ENCODE measurements at regions not wholly inside any gene's neighbourhood (a gene's known extent, or its start where the extent isn't known, plus 50 kb on each side); places are given as distances from the start of the nearest gene placed in this dataset.
"Not testable (repeated sequence)": the region's sequence is repeated elsewhere in the genome, so short reads cannot be mapped to it uniquely, and the experiment has no call there.

GRCh38 chr17:74126179-74126900, 77.1 kb upstream of the RPL38 start:
- DNase-seq = no peak

GRCh38 chr17:74126959-74127358, 76.5 kb upstream of the RPL38 start:
- no peak for DNase-seq

DNA sequence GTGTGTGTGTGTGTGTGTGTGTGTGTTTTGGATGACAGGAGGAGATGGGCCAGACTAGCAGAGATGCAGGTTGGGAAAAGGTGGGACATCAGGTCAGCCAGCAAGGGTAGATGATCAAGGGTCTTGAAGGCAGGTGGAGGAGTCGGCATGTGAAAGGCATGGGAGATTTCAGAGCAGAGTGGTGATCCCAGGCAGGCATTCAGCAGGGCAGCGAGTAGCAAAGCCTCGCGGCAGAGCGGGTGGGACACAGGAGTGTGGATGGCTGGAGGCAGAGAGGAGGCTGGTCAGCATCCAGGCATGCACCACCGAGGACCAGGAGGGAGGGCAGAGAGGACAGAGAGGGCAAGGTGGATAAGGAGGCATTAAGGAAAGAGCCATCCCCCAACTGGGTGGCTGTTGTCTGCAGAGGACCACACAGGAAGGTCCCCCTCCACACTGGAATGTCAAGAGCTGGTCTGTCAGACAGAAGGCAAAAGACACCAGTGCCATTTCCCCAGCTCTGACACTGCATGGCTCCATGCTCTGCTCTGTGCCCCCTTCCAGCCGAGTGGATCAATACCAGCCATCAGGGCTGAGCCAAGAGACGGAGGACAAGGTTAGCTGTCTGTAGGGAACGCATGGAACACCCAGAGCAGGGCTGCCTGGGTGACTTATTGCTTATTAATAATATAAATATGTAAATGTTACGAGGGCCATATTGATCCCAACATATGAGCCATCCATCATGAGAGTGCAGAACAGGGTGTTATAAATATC, 74.8 kb upstream of the RPL38 start:
- DNase-seq = no peak

DNA sequence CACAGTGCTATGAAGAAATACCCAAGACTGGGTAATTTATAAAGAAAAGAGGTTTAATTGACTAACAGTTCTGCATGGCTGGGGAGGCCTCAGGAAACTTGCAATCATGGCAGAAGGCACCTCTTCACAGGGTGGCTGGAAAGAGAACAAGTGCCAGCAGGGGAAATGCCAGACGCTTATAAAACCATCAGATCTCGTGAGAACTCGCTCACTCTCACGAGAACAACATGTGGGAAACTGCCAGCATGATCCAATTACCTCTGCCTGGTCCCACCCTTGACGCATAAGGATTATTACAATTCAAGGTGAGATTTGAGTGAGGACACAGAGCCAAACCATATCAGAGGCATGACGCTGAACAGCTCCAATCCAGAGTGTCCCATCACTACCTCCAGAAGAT, 73.7 kb upstream of the RPL38 start:
- DNase-seq = not testable (repeated sequence)

DNA sequence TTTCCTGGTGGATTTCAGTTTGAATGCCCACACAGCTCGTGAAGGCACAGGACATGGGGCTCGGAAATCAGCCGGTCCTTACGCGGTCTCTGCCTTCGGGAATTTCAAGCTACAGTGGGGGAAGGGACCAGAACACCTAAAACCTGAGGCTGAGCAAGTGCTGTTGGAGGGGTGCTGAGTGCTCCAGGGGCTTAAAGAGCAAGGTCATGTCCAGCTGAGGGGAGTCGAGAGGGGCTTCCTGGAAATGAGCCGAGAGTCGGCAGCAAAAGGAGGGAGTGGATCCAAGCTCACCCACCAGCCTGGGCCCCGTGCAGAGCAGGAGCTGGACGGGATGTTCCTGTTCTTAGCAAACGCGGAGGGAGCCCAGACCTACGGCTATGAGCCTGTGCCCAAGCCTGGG, 73.2 kb upstream of the RPL38 start:
- no peak for DNase-seq

- no peak for DNase-seq
Measured at GRCh38 chr17:74130841-74131240, 72.6 kb upstream of the RPL38 start.

GRCh38 chr17:74132354-74132753, 71.1 kb upstream of the RPL38 start:
- DNase-seq = no peak

GRCh38 chr17:74133740-74134139, 69.7 kb upstream of the RPL38 start:
- DNase-seq = no peak

DNA sequence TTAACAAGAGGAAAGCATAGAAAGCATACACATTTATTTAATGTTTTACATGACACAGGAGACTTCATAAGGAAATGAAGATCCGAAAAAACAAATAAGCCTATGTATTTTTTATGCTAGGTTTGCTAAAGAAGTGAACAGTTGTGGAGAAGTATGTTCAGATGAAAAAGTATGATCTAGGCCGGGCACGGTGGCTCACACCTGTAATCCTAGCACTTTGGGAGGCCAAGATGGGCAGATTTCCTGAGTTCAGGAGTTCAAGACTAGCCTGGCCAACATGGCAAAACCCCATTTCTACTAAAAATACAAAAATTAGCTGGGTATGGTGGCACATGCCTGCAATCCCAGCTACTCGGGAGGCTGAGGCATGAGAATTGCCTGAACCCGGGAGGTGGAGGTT, 69.2 kb upstream of the RPL38 start:
- not testable (repeated sequence) for DNase-seq

- DNase-seq = no peak
Measured at GRCh38 chr17:74134991-74135390, 68.5 kb upstream of the RPL38 start.

GRCh38 chr17:74135391-74136167, 67.9 kb upstream of the RPL38 start:
- no peak for DNase-seq

- DNase-seq = no peak
Measured at GRCh38 chr17:74137416-74137815, 66.1 kb upstream of the RPL38 start.

DNA sequence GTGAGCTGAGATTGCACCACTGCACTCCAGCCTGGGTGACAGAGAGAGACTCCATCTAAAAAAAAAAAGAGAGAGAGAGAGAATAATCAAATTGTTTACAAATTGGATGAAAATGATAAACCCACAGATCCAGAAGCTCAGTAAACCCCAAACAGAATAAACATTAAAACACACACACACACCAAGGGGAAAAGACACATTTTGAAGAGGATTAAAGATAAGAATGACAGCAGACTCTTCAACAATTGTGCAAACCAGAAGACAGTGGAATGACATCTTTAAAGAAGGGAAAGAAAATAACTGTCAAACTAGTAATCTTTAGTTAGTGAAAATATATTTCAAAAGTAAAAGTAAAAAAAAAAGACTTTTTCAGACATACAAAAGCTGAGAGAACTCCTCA, 64.4 kb upstream of the RPL38 start:
- DNase-seq = no peak

DNA sequence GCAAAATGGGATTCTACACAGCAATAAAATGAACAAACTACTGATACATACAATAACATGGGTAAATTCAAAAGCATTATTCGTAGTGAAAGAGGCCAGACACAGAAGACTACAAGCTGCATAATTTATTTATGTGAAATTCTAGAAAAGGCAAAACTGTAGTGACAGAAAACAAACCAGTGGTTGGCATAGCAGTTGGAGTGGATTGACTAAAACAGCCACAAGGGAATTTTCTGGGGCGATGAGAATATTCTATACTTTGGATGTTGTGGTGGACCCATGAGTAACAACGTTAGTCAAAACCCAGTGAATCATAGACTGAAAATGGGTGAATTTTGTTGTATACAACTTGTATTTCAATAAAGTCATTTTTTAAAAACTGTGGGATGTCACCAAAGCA, 63.2 kb upstream of the RPL38 start:
- no peak for DNase-seq

GRCh38 chr17:74141612-74142011, 61.9 kb upstream of the RPL38 start:
- DNase-seq = no peak

GRCh38 chr17:74143318-74143717, 60.2 kb upstream of the RPL38 start:
- not testable (repeated sequence) for DNase-seq

DNA sequence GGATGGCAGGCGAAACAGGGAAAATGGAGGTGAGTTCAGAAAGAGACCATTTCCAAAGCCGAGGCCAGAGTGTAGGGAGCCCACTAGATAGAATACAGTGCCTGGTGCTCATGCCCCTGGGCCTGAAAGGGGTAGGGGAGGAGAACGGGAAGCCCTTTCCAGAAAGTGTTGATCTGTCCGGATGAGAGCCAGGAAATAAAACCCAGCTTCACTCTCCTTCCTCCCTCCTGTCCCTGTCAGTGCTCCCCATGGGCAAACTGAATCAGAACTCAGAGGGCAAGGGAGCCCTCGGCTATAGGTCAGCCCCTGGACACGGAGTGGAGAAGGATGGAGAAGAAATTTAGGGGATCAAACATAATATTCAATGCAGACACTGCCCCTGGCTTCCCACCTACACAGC, 57.7 kb upstream of the RPL38 start:
- no peak for DNase-seq

- DNase-seq = no peak
Measured at GRCh38 chr17:74146196-74146595, 57.3 kb upstream of the RPL38 start.

- no peak for DNase-seq
Measured at GRCh38 chr17:74147056-74147835, 56.2 kb upstream of the RPL38 start.

DNA sequence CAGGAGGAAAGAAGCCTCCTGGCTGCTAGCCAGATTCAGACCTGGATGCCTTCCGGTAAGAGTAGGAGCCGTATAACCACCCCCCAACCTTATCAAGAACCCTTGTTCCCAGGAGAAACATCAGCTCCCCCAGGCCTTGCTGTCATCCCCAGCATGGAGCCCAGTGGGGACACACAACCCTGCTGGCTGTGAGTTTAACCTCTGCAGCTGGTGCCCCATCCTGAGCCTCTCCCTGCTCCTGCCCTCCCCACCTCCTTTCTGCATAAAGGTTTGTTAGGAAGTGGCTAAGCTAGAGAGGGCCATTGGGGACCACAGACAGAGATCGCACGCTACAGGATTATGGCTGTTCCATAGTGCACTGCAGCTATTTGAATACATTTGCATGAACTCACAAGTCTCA, 55.5 kb upstream of the RPL38 start:
- DNase-seq = no peak

- DNase-seq = no peak
Measured at GRCh38 chr17:74148446-74148845, 55.0 kb upstream of the RPL38 start.

DNA sequence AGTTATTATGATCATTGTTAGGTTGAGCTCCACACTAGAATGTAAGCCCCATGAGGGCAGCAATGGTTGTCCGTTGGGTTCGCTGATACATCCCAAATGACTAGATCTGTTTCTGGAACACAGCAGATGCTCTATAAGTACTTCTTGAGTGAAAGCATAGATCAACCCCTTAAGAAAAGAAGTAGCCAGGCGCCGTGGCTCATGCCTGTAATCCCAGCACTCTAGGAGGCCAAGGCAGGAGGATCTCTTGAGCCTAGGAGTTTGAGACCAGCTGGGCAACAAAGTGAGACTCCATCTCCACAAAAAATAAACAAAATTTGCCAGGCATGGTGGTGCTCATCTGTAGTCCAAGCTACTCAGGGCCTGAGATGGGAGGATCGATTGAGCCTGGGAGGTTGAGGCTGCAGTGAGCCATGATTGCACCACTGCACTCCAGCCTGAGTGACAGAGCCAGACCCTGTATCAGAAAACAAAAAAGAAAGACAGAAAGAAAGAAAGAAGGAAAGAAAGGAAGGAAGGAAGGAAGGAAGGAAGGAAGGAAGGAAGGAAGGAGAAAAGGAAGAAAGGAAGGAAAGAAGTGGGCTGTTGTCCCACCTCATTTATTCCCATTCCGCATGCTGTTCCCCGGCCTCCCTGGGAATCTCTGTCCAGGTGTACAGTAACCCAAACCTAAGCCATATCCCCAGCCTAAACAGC, 54.4 kb upstream of the RPL38 start:
- DNase-seq = no peak

Measured in kidney glomerular epithelial cell (primary cell).